HEK293 (cell line): ENCODE measurements at regions not wholly inside any gene's neighbourhood (a gene's known extent, or its start where the extent isn't known, plus 50 kb on each side); places are given as distances from the start of the nearest gene placed in this dataset.

Source experiments
- YY1 ChIP-seq: fragments of 450-650 bp; formaldehyde crosslinking; IDR thresholded peaks from 2 replicates; pipeline ENCODE4 v1.5.1; 2018; ENCODE audit warnings: missing biosample characterization, missing genetic modification characterization
- ZNF558 ChIP-seq: fragments of 450-650 bp; formaldehyde crosslinking; IDR thresholded peaks from 2 replicates; pipeline ENCODE4 v1.5.1; 2016; ENCODE audit warnings: missing biosample characterization, missing genetic modification characterization
- TF ChIP-seq, protein P1 (sequence below): fragments of 450-650 bp; formaldehyde crosslinking; IDR thresholded peaks from 2 replicates; pipeline ENCODE4 v1.5.1; 2016; ENCODE audit warnings: missing biosample characterization, missing genetic modification characterization
- TF ChIP-seq, protein P2 (sequence below): fragments of 450-650 bp; formaldehyde crosslinking; IDR thresholded peaks from 2 replicates; pipeline ENCODE4 v1.5.1; 2016; ENCODE audit warnings: missing biosample characterization, missing genetic modification characterization
- TF ChIP-seq, protein P3 (sequence below): fragments of 450-650 bp; formaldehyde crosslinking; IDR thresholded peaks from 2 replicates; pipeline ENCODE4 v1.5.1; 2016; ENCODE audit warnings: missing biosample characterization, missing genetic modification characterization, low read depth

DNA sequence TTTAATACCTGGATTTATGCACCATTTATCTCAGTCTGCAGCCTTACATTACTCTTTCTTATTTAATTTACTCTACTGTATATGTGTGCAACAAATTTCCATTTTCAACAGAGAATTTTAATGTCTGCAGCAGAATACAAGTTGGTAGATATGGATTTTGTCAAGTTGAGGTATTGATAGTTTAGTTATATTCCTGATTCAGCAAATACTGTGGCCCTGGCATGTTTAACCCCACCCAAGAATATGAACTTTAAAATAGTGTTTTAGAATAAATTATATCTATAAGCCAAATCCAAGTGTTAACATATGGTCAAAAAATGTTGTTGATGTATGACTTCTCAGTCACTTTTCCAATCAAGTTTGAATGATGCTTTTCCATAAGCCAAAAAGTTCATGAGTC is 378.4 kb upstream of the NRG3 start:
- TF ChIP-seq ZNF558 (no peak), YY1 (tag by site-specific recombination) (no peak)
- TF ChIP-seq, protein P1, sequence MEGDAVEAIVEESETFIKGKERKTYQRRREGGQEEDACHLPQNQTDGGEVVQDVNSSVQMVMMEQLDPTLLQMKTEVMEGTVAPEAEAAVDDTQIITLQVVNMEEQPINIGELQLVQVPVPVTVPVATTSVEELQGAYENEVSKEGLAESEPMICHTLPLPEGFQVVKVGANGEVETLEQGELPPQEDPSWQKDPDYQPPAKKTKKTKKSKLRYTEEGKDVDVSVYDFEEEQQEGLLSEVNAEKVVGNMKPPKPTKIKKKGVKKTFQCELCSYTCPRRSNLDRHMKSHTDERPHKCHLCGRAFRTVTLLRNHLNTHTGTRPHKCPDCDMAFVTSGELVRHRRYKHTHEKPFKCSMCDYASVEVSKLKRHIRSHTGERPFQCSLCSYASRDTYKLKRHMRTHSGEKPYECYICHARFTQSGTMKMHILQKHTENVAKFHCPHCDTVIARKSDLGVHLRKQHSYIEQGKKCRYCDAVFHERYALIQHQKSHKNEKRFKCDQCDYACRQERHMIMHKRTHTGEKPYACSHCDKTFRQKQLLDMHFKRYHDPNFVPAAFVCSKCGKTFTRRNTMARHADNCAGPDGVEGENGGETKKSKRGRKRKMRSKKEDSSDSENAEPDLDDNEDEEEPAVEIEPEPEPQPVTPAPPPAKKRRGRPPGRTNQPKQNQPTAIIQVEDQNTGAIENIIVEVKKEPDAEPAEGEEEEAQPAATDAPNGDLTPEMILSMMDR (tag by site-specific recombination): no peak
- TF ChIP-seq, protein P2, sequence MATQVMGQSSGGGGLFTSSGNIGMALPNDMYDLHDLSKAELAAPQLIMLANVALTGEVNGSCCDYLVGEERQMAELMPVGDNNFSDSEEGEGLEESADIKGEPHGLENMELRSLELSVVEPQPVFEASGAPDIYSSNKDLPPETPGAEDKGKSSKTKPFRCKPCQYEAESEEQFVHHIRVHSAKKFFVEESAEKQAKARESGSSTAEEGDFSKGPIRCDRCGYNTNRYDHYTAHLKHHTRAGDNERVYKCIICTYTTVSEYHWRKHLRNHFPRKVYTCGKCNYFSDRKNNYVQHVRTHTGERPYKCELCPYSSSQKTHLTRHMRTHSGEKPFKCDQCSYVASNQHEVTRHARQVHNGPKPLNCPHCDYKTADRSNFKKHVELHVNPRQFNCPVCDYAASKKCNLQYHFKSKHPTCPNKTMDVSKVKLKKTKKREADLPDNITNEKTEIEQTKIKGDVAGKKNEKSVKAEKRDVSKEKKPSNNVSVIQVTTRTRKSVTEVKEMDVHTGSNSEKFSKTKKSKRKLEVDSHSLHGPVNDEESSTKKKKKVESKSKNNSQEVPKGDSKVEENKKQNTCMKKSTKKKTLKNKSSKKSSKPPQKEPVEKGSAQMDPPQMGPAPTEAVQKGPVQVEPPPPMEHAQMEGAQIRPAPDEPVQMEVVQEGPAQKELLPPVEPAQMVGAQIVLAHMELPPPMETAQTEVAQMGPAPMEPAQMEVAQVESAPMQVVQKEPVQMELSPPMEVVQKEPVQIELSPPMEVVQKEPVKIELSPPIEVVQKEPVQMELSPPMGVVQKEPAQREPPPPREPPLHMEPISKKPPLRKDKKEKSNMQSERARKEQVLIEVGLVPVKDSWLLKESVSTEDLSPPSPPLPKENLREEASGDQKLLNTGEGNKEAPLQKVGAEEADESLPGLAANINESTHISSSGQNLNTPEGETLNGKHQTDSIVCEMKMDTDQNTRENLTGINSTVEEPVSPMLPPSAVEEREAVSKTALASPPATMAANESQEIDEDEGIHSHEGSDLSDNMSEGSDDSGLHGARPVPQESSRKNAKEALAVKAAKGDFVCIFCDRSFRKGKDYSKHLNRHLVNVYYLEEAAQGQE (tag by site-specific recombination): no peak
- TF ChIP-seq, protein P3, sequence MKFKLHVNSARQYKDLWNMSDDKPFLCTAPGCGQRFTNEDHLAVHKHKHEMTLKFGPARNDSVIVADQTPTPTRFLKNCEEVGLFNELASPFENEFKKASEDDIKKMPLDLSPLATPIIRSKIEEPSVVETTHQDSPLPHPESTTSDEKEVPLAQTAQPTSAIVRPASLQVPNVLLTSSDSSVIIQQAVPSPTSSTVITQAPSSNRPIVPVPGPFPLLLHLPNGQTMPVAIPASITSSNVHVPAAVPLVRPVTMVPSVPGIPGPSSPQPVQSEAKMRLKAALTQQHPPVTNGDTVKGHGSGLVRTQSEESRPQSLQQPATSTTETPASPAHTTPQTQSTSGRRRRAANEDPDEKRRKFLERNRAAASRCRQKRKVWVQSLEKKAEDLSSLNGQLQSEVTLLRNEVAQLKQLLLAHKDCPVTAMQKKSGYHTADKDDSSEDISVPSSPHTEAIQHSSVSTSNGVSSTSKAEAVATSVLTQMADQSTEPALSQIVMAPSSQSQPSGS (tag by site-specific recombination): no peak
